ENCODE measurements at regions not wholly inside any gene's neighbourhood (a gene's known extent, or its start where the extent isn't known, plus 50 kb on each side); places are given as distances from the start of the nearest gene placed in this dataset.

DNA sequence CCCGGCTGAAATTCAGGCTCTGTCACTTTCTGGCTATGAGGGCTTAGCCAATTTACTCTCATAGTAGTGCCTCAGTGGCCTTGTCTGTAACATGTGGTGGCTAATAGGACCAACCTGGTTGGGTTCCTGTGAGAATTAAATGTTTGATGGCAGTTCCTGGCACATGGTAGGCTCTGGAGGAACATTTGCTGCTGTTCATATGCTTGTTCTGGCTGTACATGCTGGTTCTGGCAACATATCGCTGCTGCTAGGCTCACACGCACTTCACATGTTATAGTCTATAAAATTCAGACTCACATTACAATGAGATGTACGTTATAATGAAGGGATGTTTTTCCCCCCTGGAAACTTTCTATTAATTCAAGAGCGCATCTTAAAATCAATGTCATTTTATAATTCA is 417.7 kb upstream of the GYPC start:
- TF ChIP-seq, protein P1, sequence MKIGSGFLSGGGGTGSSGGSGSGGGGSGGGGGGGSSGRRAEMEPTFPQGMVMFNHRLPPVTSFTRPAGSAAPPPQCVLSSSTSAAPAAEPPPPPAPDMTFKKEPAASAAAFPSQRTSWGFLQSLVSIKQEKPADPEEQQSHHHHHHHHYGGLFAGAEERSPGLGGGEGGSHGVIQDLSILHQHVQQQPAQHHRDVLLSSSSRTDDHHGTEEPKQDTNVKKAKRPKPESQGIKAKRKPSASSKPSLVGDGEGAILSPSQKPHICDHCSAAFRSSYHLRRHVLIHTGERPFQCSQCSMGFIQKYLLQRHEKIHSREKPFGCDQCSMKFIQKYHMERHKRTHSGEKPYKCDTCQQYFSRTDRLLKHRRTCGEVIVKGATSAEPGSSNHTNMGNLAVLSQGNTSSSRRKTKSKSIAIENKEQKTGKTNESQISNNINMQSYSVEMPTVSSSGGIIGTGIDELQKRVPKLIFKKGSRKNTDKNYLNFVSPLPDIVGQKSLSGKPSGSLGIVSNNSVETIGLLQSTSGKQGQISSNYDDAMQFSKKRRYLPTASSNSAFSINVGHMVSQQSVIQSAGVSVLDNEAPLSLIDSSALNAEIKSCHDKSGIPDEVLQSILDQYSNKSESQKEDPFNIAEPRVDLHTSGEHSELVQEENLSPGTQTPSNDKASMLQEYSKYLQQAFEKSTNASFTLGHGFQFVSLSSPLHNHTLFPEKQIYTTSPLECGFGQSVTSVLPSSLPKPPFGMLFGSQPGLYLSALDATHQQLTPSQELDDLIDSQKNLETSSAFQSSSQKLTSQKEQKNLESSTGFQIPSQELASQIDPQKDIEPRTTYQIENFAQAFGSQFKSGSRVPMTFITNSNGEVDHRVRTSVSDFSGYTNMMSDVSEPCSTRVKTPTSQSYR (CRISPR knock-in tag; IDR thresholded peaks at IDR 0.05): no peak
- TF ChIP-seq, protein P2, sequence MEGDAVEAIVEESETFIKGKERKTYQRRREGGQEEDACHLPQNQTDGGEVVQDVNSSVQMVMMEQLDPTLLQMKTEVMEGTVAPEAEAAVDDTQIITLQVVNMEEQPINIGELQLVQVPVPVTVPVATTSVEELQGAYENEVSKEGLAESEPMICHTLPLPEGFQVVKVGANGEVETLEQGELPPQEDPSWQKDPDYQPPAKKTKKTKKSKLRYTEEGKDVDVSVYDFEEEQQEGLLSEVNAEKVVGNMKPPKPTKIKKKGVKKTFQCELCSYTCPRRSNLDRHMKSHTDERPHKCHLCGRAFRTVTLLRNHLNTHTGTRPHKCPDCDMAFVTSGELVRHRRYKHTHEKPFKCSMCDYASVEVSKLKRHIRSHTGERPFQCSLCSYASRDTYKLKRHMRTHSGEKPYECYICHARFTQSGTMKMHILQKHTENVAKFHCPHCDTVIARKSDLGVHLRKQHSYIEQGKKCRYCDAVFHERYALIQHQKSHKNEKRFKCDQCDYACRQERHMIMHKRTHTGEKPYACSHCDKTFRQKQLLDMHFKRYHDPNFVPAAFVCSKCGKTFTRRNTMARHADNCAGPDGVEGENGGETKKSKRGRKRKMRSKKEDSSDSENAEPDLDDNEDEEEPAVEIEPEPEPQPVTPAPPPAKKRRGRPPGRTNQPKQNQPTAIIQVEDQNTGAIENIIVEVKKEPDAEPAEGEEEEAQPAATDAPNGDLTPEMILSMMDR (IDR thresholded peaks at IDR 0.05): no peak
- TF ChIP-seq, protein P3, sequence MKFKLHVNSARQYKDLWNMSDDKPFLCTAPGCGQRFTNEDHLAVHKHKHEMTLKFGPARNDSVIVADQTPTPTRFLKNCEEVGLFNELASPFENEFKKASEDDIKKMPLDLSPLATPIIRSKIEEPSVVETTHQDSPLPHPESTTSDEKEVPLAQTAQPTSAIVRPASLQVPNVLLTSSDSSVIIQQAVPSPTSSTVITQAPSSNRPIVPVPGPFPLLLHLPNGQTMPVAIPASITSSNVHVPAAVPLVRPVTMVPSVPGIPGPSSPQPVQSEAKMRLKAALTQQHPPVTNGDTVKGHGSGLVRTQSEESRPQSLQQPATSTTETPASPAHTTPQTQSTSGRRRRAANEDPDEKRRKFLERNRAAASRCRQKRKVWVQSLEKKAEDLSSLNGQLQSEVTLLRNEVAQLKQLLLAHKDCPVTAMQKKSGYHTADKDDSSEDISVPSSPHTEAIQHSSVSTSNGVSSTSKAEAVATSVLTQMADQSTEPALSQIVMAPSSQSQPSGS (CRISPR knock-in tag; IDR thresholded peaks at IDR 0.05; ENCODE audit: borderline replicate concordance, low read depth): no peak
- TF ChIP-seq, protein P4, sequence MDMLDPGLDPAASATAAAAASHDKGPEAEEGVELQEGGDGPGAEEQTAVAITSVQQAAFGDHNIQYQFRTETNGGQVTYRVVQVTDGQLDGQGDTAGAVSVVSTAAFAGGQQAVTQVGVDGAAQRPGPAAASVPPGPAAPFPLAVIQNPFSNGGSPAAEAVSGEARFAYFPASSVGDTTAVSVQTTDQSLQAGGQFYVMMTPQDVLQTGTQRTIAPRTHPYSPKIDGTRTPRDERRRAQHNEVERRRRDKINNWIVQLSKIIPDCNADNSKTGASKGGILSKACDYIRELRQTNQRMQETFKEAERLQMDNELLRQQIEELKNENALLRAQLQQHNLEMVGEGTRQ (CRISPR knock-in tag; IDR thresholded peaks at IDR 0.05): no peak
- TF ChIP-seq ZNF121 (CRISPR knock-in tag; IDR thresholded peaks at IDR 0.05): no peak

All from WTC11 (cell line).